Gastrocnemius medialis (tissue), 4 donors: ENCODE measurements at regions not wholly inside any gene's neighbourhood (a gene's known extent, or its start where the extent isn't known, plus 50 kb on each side); places are given as distances from the start of the nearest gene placed in this dataset.

Experiments
- ATAC-seq, 2 donors: fragments of 150-250 bp; one replicate each; pipeline ENCODE4 v1.9.1; 2016
- DNase-seq, 2 donors: peaks; one replicate each; pipeline ENCODE4 v3.0.0-alpha.2; 2019
- H3K27ac ChIP-seq, 4 donors: fragments of 200-600 bp; sonication (generic); 1 replicate in 1 of 4; 2 replicates in 3 of 4; pipeline ENCODE4 v1.5.1; 2016 to 2018; ENCODE audit warnings: mild to moderate bottlenecking in 2 of 4, moderate library complexity in 1 of 4
- H3K27me3 ChIP-seq, 3 donors: fragments of 200-600 bp; sonication (generic) in 2 of 3; 1 replicate in 1 of 3; 2 replicates in 2 of 3; pipeline versions ENCODE4 v1.5.1 to v1.6.0; 2016 to 2019; ENCODE audit warnings: mild to moderate bottlenecking in 1 of 3, moderate library complexity in 1 of 3
- H3K36me3 ChIP-seq, 2 donors: fragments of 200-600 bp; sonication (generic) in 1 of 2; one replicate each; pipeline ENCODE4 v1.5.1; 2017 to 2018
- H3K4me1 ChIP-seq, 2 donors: fragments of 200-600 bp; sonication (generic) in 1 of 2; one replicate each; pipeline ENCODE4 v1.5.1; 2016 to 2017; ENCODE audit warnings: mild to moderate bottlenecking in 2 of 2
- H3K4me3 ChIP-seq, 4 donors: fragments of 200-600 bp; sonication (generic) in 3 of 4; 1 replicate in 1 of 4; 2 replicates in 3 of 4; pipeline ENCODE4 v1.5.1; 2016 to 2019; ENCODE audit warnings: mild to moderate bottlenecking in 2 of 4
- H3K9me3 ChIP-seq, 3 donors: fragments of 200-600 bp; sonication (generic) in 2 of 3; 1 replicate in 1 of 3; 2 replicates in 2 of 3; pipeline ENCODE4 v1.5.1; 2016 to 2019
- POLR2A ChIP-seq, 2 donors: fragments of 450-650 bp; IDR thresholded peaks; one replicate each; pipeline ENCODE4 v1.6.1; 2017; ENCODE audit warnings: antibody characterized with exemption in 2 of 2, mild to moderate bottlenecking in 2 of 2, moderate library complexity in 2 of 2
- in situ Hi-C, 4 donors: fragments of 200-750 bp; cut with MboI; loops; one replicate each; pipeline versions ENCODE4 v1.15.0 to v1.8.0; 2017; ENCODE audit warnings: low sequenced_read_pairs in 4 of 4
- intact Hi-C: fragments of 100-400 bp; cut with DNase I; formaldehyde crosslinking; loops from one replicate; pipeline ENCODE4 v1.15.1; 2023; ENCODE audit warnings: low total_unique reads
- TF ChIP-seq, protein P1 (sequence below), 5 experiments: fragments of 450-650 bp in 3 of 5; fragments of 200-600 bp in 2 of 5; sonication (generic) in 2 of 5; IDR thresholded peaks in 4 of 5; conservative IDR thresholded peaks in 1 of 5; 1 replicate in 4 of 5; 2 replicates in 1 of 5; pipeline ENCODE4 v1.5.1; 2016 to 2019; ENCODE audit warnings: antibody characterized with exemption in 5 of 5, mild to moderate bottlenecking in 3 of 5, moderate library complexity in 3 of 5

DNA sequence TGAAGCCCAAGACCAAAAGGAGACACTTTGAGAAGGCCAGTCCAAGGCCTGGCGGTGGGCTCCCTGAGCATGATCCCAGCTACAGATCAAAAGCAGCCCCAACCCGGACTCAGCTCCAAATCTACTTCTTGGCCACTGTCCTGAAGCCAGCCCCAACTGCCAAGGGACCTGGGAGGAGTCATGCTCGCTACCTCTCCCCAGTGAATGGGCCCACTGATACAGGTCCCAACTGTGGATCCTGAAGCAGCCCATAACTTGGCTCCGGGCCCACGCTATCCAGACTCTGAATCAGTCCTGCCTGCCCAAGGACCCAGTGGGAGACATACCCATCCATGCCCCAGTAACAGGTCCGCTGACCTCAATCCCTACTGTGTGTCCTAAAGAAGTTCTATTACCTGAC lies 1545.3 kb upstream of the C9orf72 start:
- H3K27me3 ChIP-seq = no peaks in the 10 kb centered on the region
- no peak overlapping the region for H3K4me3 ChIP-seq
- DNase-seq (no peak), ATAC-seq (no peak)
- in situ Hi-C loops = no loop called here
- intact Hi-C loops = no loop called here
- no peaks in the 10 kb centered on the region for H3K9me3 ChIP-seq
- H3K27ac ChIP-seq = no peak overlapping the region
- no peaks in the 10 kb centered on the region for H3K36me3 ChIP-seq
- H3K4me1 ChIP-seq = no peaks in the 10 kb centered on the region
- TF ChIP-seq POLR2A (IDR thresholded peaks at IDR 0.05) = no peak
- TF ChIP-seq, protein P1, sequence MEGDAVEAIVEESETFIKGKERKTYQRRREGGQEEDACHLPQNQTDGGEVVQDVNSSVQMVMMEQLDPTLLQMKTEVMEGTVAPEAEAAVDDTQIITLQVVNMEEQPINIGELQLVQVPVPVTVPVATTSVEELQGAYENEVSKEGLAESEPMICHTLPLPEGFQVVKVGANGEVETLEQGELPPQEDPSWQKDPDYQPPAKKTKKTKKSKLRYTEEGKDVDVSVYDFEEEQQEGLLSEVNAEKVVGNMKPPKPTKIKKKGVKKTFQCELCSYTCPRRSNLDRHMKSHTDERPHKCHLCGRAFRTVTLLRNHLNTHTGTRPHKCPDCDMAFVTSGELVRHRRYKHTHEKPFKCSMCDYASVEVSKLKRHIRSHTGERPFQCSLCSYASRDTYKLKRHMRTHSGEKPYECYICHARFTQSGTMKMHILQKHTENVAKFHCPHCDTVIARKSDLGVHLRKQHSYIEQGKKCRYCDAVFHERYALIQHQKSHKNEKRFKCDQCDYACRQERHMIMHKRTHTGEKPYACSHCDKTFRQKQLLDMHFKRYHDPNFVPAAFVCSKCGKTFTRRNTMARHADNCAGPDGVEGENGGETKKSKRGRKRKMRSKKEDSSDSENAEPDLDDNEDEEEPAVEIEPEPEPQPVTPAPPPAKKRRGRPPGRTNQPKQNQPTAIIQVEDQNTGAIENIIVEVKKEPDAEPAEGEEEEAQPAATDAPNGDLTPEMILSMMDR (IDR thresholded peaks at IDR 0.05 in 4 of 5, conservative IDR thresholded peaks at IDR 0.05 in 1 of 5) = no peak

DNA sequence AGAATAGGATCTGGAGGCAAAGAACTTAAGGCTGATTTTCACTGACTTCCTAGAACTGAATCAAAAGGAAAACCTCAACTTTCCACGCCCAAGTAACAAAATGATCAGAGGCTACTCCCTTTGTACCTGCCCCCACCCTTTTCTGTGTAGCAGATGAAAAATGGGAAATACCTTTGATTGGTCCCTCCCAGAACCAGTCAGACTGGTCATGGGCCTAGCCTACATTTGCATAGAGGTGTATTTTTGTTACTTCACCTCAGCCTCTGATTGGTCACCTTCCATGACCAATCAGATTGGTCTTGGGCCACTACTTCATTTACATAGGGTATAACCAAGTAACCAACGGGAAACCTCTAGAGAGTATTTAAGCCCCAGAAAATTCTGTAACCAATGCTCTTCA lies 1553.5 kb upstream of the C9orf72 start:
- no peaks in the 10 kb centered on the region for H3K9me3 ChIP-seq
- H3K27ac ChIP-seq = no peak overlapping the region
- DNase-seq (no peak), ATAC-seq (no peak)
- H3K4me3 ChIP-seq = no peak overlapping the region
- intact Hi-C loops = no loop called here
- no peaks in the 10 kb centered on the region for H3K36me3 ChIP-seq
- in situ Hi-C loops = no loop called here
- no peaks in the 10 kb centered on the region for H3K4me1 ChIP-seq
- TF ChIP-seq, protein P1 (IDR thresholded peaks at IDR 0.05 in 4 of 5, conservative IDR thresholded peaks at IDR 0.05 in 1 of 5) = no peak
- no peak for TF ChIP-seq POLR2A (IDR thresholded peaks at IDR 0.05)
- H3K27me3 ChIP-seq = no peaks in the 10 kb centered on the region

DNA sequence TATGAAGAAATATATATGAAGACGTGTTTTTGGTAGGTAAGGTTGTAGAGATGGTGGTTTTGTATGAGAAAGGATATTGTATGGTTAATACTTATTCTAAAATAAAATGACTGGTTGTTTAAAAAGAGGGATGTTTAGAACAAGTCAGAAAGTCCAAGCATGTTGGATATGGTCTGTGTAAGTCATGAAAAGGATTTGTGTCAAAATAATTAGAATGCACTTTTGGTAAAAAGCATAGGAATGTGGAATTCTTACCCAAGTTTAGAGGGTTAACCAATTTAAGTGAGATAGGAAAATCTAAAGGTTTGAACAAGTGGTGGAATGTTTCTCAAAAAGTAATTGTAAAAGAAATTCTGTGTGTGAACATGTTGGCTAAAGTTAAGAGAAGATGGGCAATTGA lies 1556.5 kb upstream of the C9orf72 start:
- ATAC-seq = no peak
- intact Hi-C loops = no loop called here

DNA sequence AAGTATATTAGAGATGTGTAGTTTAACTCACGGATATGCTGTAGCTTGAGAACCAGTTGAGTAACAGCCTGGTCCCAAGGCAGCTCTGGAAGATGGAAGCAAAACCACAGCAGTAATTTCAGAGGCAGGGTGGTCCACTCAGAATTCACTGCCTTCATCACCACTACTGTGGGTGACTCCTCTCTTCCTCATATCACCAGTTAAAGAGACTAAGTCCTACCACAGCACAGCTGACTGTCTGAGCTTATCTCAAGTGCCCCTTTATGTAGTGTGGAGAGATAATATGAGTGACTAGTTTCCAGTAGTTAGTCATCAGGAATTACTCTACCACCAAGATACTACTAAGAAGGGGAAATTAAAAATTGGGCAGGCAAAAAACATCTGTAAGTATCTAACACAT lies 1571.2 kb upstream of the C9orf72 start:
- intact Hi-C loops = no loop called here
- no peak for ATAC-seq

More for the DNA sequence above, 1556.5 kb upstream of the C9orf72 start:
- no peak overlapping the region for H3K27ac ChIP-seq
- in situ Hi-C loops = no loop called here
- H3K27me3 ChIP-seq = no peaks in the 10 kb centered on the region
- DNase-seq = no peak
- TF ChIP-seq POLR2A (IDR thresholded peaks at IDR 0.05) = no peak
- TF ChIP-seq, protein P1 (IDR thresholded peaks at IDR 0.05 in 4 of 5, conservative IDR thresholded peaks at IDR 0.05 in 1 of 5) = no peak
- no peaks in the 10 kb centered on the region for H3K9me3 ChIP-seq
- H3K36me3 ChIP-seq = no peaks in the 10 kb centered on the region
- no peak overlapping the region for H3K4me3 ChIP-seq
- H3K4me1 ChIP-seq = no peaks in the 10 kb centered on the region

DNA sequence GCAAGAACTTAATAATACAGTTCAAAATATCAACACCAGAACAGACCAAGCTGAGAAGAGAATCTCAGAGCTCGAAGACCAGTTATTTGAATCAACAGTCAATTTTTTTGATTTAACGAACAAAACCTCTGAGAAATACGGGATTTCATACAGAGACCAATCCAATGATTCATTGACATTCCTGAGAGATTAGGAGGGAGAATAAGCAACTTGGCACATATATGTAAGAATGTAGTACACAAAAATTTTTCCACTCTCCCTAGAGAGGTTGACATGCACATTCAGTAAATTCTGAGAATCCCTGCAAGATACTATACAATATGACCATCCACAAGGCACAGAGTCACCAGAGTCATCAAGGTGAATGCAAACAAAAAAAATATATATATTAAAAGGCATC lies 1577.3 kb upstream of the C9orf72 start:
- no peak for DNase-seq
- in situ Hi-C loops = no loop called here
- Histone ChIP-seq H3K27me3 (no peaks in the 10 kb centered on the region), H3K9me3 (no peaks in the 10 kb centered on the region), H3K4me3 (no peak overlapping the region), H3K27ac (no peak overlapping the region), H3K4me1 (no peaks in the 10 kb centered on the region), H3K36me3 (no peaks in the 10 kb centered on the region)
- intact Hi-C loops = no loop called here
- TF ChIP-seq POLR2A (IDR thresholded peaks at IDR 0.05) = no peak
- TF ChIP-seq, protein P1 (IDR thresholded peaks at IDR 0.05 in 4 of 5, conservative IDR thresholded peaks at IDR 0.05 in 1 of 5) = no peak
- ATAC-seq = no peak

More for the DNA sequence above, 1571.2 kb upstream of the C9orf72 start:
- Histone ChIP-seq H3K36me3 (no peaks in the 10 kb centered on the region), H3K27ac (no peak overlapping the region), H3K9me3 (peaks cover 0 to 7% (median 0%) of the 10 kb centered on the region in 3 donors), H3K4me3 (no peak overlapping the region), H3K27me3 (no peaks in the 10 kb centered on the region), H3K4me1 (no peaks in the 10 kb centered on the region)
- TF ChIP-seq, protein P1 (IDR thresholded peaks at IDR 0.05 in 4 of 5, conservative IDR thresholded peaks at IDR 0.05 in 1 of 5) = no peak
- TF ChIP-seq POLR2A (IDR thresholded peaks at IDR 0.05) = no peak
- in situ Hi-C loops = no loop called here
- DNase-seq = no peak
